ENCODE measurements at regions not wholly inside any gene's neighbourhood (a gene's known extent, or its start where the extent isn't known, plus 50 kb on each side); places are given as distances from the start of the nearest gene placed in this dataset.

GRCh38 chr21:26769613-26770188, 75.5 kb downstream of the ADAMTS1 start:
- POLR2A ChIA-PET = no interaction called here
- intact Hi-C loops (cut with micrococcal nuclease) = loop anchor here (1.0 kb wide), 1 partner anchor 1976 kb away; no protein-coding TSS in a partner anchor
- CTCF ChIA-PET = interaction anchor here (1.6 kb wide), 1 partner anchor 1976 kb away, joined by 4 read pairs; no protein-coding TSS in a partner anchor
- H3K4me1 ChIP-seq (ENCODE audit: control insufficient read depth in 2 of 2, insufficient read depth in 2 of 2, low read length in 2 of 2) = no peaks in the 10 kb centered on the region
- H3K9me3 ChIP-seq (ENCODE audit: control extremely low read depth in 1 of 3, control insufficient read depth in 2 of 3, insufficient read depth in 1 of 3, low read length in 2 of 3) = peaks cover 0 to 1% (median 0%) of the 10 kb centered on the region in 3 donors
- no peaks in the 10 kb centered on the region for H3K4me1 Mint-ChIP-seq
- H3K79me2 ChIP-seq (ENCODE audit: control insufficient read depth, insufficient read depth, low read length) = no peaks in the 10 kb centered on the region
- 0% methylated on average over 2 of the region's 6 CpGs for WGBS (ENCODE audit: insufficient coverage)
- H3K9me3 Mint-ChIP-seq (ENCODE audit: insufficient read depth) = no peaks in the 10 kb centered on the region
- H3K4me3 ChIP-seq (ENCODE audit: control extremely low read depth in 1 of 5, extremely low read depth in 1 of 5, insufficient read depth in 1 of 5, low read depth in 2 of 5, low read length in 4 of 5) = no peak overlapping the region
- no peak for DNase-seq
- no peak overlapping the region for H2AFZ ChIP-seq (ENCODE audit: insufficient read depth, low read depth, low read length, poor library complexity, severe bottlenecking)
- ATAC-seq (ENCODE audit: low read depth) = no peak
- no peaks in the 10 kb centered on the region for H3K27me3 ChIP-seq (replicated peaks in 1 of 4; ENCODE audit: control extremely low read depth in 1 of 4, control insufficient read depth in 3 of 4, insufficient read depth in 4 of 4, low read length in 3 of 4)
- H3K4me3 Mint-ChIP-seq = no peak overlapping the region
- H4K20me1 ChIP-seq (ENCODE audit: control insufficient read depth, insufficient read depth, low read length, poor library complexity, severe bottlenecking) = no peaks in the 10 kb centered on the region
- no peak for TF ChIP-seq EZH2 (IDR thresholded peaks at IDR 0.05; ENCODE audit: borderline replicate concordance, insufficient read depth, low read depth, low read length, poor library complexity, severe bottlenecking)
- TF ChIP-seq CTCF (IDR thresholded peaks at IDR 0.05) = peak; percentile 7
- no peak overlapping the region for H3K9ac ChIP-seq (ENCODE audit: low read length)
- no peak overlapping the region for H3K27ac Mint-ChIP-seq
- H3K27ac ChIP-seq (ENCODE audit: low read length in 2 of 2) = no peak overlapping the region
- no peaks in the 10 kb centered on the region for H3K36me3 ChIP-seq (replicated peaks in 1 of 2; ENCODE audit: control extremely low read depth in 1 of 2, control insufficient read depth in 1 of 2, extremely low read depth in 1 of 2, insufficient read depth in 2 of 2, low read length in 1 of 2)
- H3K27me3 Mint-ChIP-seq = no peaks in the 10 kb centered on the region
- H3K4me2 ChIP-seq (replicated peaks; ENCODE audit: low read depth, low read length, poor library complexity, severe bottlenecking) = no peak overlapping the region

- POLR2A ChIA-PET = no interaction called here
- WGBS (ENCODE audit: insufficient coverage) = 94% methylated on average over 5 of the region's 6 CpGs
These were observed 78.3 kb downstream of the ADAMTS1 start for GRCh38 chr21:26766826-26767325.

More at GRCh38 chr21:26766826-26767325, 78.3 kb downstream of the ADAMTS1 start:
- Histone ChIP-seq H4K20me1 (ENCODE audit: control insufficient read depth, insufficient read depth, low read length, poor library complexity, severe bottlenecking) (no peaks in the 10 kb centered on the region), H3K27me3 (replicated peaks in 1 of 4; ENCODE audit: control extremely low read depth in 1 of 4, control insufficient read depth in 3 of 4, insufficient read depth in 4 of 4, low read length in 3 of 4) (no peaks in the 10 kb centered on the region), H3K36me3 (replicated peaks in 1 of 2; ENCODE audit: control extremely low read depth in 1 of 2, control insufficient read depth in 1 of 2, extremely low read depth in 1 of 2, insufficient read depth in 2 of 2, low read length in 1 of 2) (no peaks in the 10 kb centered on the region), H3K4me1 (ENCODE audit: control insufficient read depth in 2 of 2, insufficient read depth in 2 of 2, low read length in 2 of 2) (no peaks in the 10 kb centered on the region), H3K27ac (ENCODE audit: low read length in 2 of 2) (no peak overlapping the region), H2AFZ (ENCODE audit: insufficient read depth, low read depth, low read length, poor library complexity, severe bottlenecking) (no peak overlapping the region), H3K4me3 (ENCODE audit: control extremely low read depth in 1 of 5, extremely low read depth in 1 of 5, insufficient read depth in 1 of 5, low read depth in 2 of 5, low read length in 4 of 5) (no peak overlapping the region), H3K9me3 (ENCODE audit: control extremely low read depth in 1 of 3, control insufficient read depth in 2 of 3, insufficient read depth in 1 of 3, low read length in 2 of 3) (no peaks in the 10 kb centered on the region), H3K9ac (ENCODE audit: low read length) (no peak overlapping the region), H3K4me2 (replicated peaks; ENCODE audit: low read depth, low read length, poor library complexity, severe bottlenecking) (no peak overlapping the region), H3K79me2 (ENCODE audit: control insufficient read depth, insufficient read depth, low read length) (no peaks in the 10 kb centered on the region)
- no peak for TF ChIP-seq EZH2 (IDR thresholded peaks at IDR 0.05; ENCODE audit: borderline replicate concordance, insufficient read depth, low read depth, low read length, poor library complexity, severe bottlenecking)
- TF ChIP-seq CTCF (IDR thresholded peaks at IDR 0.05) = no peak
- CTCF ChIA-PET = no interaction called here
- ATAC-seq (ENCODE audit: low read depth) (no peak), DNase-seq (no peak)
- Mint-ChIP-seq H3K27me3 (no peaks in the 10 kb centered on the region), H3K27ac (no peak overlapping the region), H3K9me3 (ENCODE audit: insufficient read depth) (no peaks in the 10 kb centered on the region), H3K4me1 (no peaks in the 10 kb centered on the region), H3K4me3 (no peak overlapping the region)
- intact Hi-C loops (cut with micrococcal nuclease) = no loop called here

All from B cell (primary cell).